Activated T-cell treated with anti-CD3 and anti-CD28 coated beads, Interleukin-2, amount 50 U/mL, for 4 hours (primary cell): ENCODE measurements at regions not wholly inside any gene's neighbourhood (a gene's known extent, or its start where the extent isn't known, plus 50 kb on each side); places are given as distances from the start of the nearest gene placed in this dataset.

Experiments
- ATAC-seq, 2 donors: fragments of 200-7000 bp; cut with Tn5 transposase; one replicate each; pipeline ENCODE4 v1.10.0; 2021
- DNase-seq: peaks from one replicate; pipeline ENCODE4 v3.0.0-alpha.2; 2020
- H3K27me3 Mint-ChIP-seq: one replicate; pipeline ENCODE4 v1.8.0; 2021; ENCODE audit warnings: low read depth, mixed read lengths
- H3K36me3 Mint-ChIP-seq: one replicate; pipeline ENCODE4 v1.8.0; 2022; ENCODE audit warnings: mixed read lengths; ENCODE audit not compliant: insufficient read depth
- H3K4me1 Mint-ChIP-seq: one replicate; pipeline ENCODE4 v1.8.0; 2021; ENCODE audit warnings: low read depth, mixed read lengths
- H3K4me3 Mint-ChIP-seq: one replicate; pipeline ENCODE4 v1.8.0; 2021; ENCODE audit warnings: mild to moderate bottlenecking, moderate library complexity, mixed read lengths
- H3K9me3 Mint-ChIP-seq: one replicate; pipeline ENCODE4 v1.8.0; 2021; ENCODE audit warnings: mixed read lengths

DNA sequence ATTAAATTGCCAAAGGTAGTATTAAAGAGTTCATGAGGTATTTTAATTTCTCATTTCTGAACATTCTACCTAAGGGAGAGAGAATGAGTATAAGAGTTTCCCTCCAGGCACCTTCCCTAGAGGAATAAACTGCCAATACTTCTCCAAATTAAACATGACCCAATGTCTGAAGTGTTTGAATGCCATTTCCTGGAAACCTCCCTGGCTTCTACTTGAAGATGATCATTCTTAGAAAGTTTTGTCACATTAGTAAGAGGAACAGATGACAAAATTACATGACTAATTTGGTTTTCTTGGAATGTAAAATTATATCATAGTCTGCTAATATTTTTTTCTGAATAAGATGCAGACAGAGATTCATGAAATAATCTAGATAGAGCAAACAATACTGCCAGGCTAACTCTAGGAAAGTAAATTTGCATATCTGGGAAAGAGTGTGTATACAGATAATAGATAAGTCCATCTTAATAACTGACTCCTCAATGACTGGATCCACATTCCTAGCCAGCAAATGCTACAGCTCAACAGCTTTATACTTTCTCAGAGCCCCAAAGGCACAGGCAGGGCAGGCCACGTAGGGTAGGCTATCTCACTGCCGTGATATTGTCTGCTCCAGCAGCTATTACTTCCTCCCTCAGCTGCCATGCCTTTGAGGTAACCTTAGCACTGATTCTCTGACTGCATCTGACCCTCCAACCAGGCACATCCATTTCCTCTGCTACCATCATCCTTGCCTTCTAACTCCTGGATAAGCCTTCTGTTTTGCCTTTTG is 630.8 kb upstream of the PIK3C3 start:
- Mint-ChIP-seq H3K4me1 (no peaks in the 10 kb centered on the region), H3K36me3 (no peaks in the 10 kb centered on the region), H3K4me3 (no peak overlapping the region), H3K9me3 (peaks cover 22% of the 10 kb centered on the region), H3K27me3 (no peaks in the 10 kb centered on the region)
- ATAC-seq (no peak), DNase-seq (no peak)

DNA sequence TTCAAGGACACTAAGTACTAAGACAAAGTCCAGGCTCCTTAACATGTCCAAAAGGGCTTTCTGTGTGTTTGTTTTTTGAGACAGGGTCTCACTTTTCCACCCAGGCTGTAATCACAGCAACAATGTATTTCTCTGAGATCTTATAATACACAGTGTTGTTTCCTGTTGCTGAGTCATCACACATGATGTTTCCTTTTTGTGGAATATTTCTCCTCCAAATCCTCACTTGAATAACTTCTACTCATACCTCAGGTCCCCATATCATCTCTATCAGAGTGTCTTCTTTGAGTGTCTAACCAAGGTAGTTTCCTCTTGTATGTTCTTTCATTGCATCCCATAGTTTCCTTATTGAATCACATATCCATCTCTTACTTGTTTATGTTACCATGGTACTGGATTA is 632.0 kb upstream of the PIK3C3 start:
- no peak overlapping the region for H3K4me3 Mint-ChIP-seq
- H3K27me3 Mint-ChIP-seq: no peaks in the 10 kb centered on the region
- H3K9me3 Mint-ChIP-seq: peaks cover 26% of the 10 kb centered on the region

DNA sequence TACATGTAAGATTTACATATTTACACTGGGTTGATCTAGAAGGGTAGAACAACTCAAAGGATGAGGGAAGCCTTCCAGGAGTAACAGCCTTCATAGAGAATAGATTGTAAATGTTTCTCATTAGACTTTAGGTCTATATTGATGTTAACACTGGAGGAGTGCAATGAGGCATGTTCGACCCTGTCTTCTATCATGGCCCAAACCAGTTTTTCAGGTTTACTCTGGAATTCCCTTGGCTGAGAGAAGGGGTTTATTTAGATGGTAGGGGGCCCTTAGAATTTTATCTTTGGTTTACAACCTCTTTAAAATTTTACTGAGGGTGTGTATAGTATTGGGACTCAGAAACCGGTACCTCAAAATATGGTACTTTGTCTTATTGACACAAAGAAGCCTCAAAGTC is 634.9 kb upstream of the PIK3C3 start:
- Mint-ChIP-seq H3K4me1 (no peaks in the 10 kb centered on the region), H3K4me3 (no peak overlapping the region), H3K27me3 (no peaks in the 10 kb centered on the region), H3K9me3 (peaks cover 13% of the 10 kb centered on the region), H3K36me3 (no peaks in the 10 kb centered on the region)
- ATAC-seq: no peak
- no peak for DNase-seq

More for the DNA sequence above, 632.0 kb upstream of the PIK3C3 start:
- Mint-ChIP-seq H3K36me3 (no peaks in the 10 kb centered on the region), H3K4me1 (no peaks in the 10 kb centered on the region)
- no peak for ATAC-seq
- DNase-seq: no peak

- no peak for DNase-seq
- no peak for ATAC-seq
- H3K9me3 Mint-ChIP-seq: peaks cover 9% of the 10 kb centered on the region
- no peaks in the 10 kb centered on the region for H3K36me3 Mint-ChIP-seq
- H3K4me1 Mint-ChIP-seq: no peaks in the 10 kb centered on the region
- H3K4me3 Mint-ChIP-seq: no peak overlapping the region
- no peaks in the 10 kb centered on the region for H3K27me3 Mint-ChIP-seq
These were observed 639.9 kb upstream of the PIK3C3 start for GRCh38 chr18:41315134-41315533.

DNA sequence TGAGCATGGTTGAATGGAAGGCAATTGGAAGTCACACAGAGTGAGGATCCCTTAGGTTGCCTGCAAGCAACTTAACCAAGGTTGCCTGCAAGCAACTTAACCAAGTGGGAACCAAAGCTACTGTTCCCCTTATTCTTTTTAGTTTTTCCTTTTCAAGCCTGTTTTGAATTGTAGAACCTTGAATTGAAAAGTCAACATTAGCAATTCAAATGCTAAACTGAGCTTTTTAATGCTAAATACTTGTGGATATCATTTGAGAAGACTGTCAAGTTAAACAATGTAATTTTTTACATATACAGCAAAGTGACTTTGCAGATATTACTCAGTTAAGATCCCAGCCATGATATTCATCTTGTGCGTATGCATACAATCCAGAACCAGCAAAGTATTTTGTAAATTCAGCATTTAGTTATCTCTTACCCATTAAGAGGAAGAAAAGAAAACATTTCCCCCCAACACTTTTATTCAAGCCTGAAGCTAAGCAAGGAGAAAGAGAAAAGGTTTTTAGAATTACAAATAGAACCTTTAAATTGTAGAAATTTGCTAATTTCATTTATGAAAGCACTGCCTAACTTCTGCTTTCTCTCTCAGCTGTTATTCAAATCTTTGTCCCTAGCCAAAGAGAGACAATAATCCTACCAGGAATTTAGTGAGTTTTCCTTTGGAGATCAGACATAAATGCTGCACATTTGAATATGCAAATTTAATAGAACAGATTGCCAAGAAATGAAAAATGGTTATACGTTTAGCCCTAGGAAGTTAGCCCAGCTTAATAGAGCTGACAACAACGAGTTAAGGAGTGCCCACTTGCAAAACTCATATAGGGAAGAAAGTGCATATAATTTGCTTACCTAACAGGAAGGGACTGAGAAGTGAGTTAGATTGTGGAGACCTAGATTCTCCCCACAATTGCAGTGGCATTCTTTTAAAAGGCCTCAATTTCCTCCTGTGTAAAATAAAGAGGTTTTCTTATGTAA is 643.2 kb upstream of the PIK3C3 start:
- ATAC-seq (no peak), DNase-seq (no peak)
- H3K4me1 Mint-ChIP-seq: no peaks in the 10 kb centered on the region
- no peaks in the 10 kb centered on the region for H3K27me3 Mint-ChIP-seq
- H3K9me3 Mint-ChIP-seq: peaks cover 9% of the 10 kb centered on the region
- H3K4me3 Mint-ChIP-seq: no peak overlapping the region
- no peaks in the 10 kb centered on the region for H3K36me3 Mint-ChIP-seq

- no peak for DNase-seq
- no peak overlapping the region for H3K4me3 Mint-ChIP-seq
- ATAC-seq: no peak
These were observed 657.3 kb upstream of the PIK3C3 start for GRCh38 chr18:41297740-41298139.

DNA sequence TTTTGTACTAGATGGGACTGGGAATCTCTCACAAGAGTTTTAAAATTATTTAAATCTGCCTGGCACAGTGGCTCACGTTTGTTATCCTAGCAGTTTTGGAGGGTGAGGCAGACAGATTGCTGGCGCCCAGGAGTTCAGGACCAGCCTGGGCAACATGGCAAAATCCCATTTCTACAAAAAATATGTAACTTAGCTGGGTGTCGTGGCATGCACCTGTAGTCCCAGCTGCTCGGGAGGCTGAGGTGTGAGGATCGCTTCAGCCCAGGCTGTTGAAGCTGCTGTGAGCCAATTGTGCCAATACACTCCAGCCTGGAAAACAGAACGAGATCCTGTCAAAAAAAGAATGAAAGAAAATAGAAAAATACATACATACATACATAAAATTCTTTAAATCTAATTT is 685.7 kb upstream of the PIK3C3 start:
- H3K27me3 Mint-ChIP-seq: no peaks in the 10 kb centered on the region
- DNase-seq (no peak), ATAC-seq (no peak)
- H3K9me3 Mint-ChIP-seq: peaks cover 4% of the 10 kb centered on the region
- no peaks in the 10 kb centered on the region for H3K4me1 Mint-ChIP-seq
- H3K36me3 Mint-ChIP-seq: no peaks in the 10 kb centered on the region
- H3K4me3 Mint-ChIP-seq: no peak overlapping the region

More at GRCh38 chr18:41297740-41298139, 657.3 kb upstream of the PIK3C3 start:
- Mint-ChIP-seq H3K9me3 (peaks cover 13% of the 10 kb centered on the region), H3K27me3 (no peaks in the 10 kb centered on the region), H3K36me3 (no peaks in the 10 kb centered on the region), H3K4me1 (no peaks in the 10 kb centered on the region)

DNA sequence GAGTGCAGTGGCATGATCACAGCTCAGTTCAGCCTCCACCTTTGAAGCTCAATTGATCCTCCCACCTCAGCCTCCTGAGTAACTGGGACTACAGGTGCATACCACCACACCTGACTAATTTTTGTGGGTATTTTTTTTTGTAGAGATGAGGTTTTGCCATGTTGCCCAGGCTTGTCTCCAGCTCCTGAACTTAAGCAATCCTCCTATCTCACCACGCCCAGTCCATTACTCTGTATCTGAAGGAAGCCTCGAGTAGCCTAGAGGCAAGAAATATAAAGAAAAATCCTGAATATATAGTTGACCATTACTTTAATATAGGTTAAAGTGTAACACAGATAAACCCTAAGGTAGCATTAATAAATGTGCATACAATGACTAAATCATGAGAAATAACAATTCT is 686.8 kb upstream of the PIK3C3 start:
- Mint-ChIP-seq H3K9me3 (peaks cover 4% of the 10 kb centered on the region), H3K4me3 (no peak overlapping the region), H3K27me3 (no peaks in the 10 kb centered on the region), H3K36me3 (no peaks in the 10 kb centered on the region), H3K4me1 (no peaks in the 10 kb centered on the region)
- ATAC-seq (no peak), DNase-seq (no peak)

DNA sequence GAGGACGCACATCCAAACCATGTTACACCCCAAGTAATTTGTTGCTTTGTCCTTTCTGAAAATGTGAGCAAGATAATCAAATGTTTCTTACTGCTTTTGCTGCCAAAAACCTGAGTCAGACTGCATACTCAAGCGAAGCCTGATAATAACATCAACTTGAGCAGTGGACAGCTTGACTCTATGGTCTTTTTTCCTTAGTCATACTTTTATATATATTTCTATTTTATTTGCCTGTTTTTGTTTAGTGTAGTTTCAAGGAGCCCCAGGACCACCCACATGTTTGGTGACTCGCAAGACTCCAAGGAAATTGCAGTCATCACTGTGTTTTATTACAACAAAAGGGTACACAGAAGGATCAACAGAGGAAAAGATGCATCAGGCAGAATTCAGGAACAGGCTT is 688.4 kb upstream of the PIK3C3 start:
- Mint-ChIP-seq H3K9me3 (peaks cover 9% of the 10 kb centered on the region), H3K4me1 (no peaks in the 10 kb centered on the region)

DNA sequence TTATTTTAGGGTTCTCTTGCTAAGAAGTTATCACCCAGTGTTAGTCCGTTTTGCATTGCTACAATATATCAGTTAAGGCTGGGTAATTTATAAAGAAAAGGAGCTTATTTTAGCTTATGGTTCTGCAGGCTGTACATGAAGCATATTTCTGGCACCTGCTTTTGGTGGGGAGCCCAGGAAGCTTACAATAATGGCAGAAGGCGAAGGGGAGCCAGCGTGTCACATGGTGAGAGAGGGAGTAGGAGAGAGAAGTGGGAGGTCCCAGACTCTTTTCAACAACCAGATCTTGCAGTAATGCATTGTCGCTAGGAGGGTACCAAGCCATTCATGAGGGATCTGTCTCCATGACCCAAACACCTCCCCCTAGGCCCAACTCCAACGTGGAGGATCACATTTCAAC is 688.8 kb upstream of the PIK3C3 start:
- DNase-seq (no peak), ATAC-seq (no peak)
- Mint-ChIP-seq H3K9me3 (peaks cover 9% of the 10 kb centered on the region), H3K4me1 (no peaks in the 10 kb centered on the region), H3K36me3 (no peaks in the 10 kb centered on the region), H3K27me3 (no peaks in the 10 kb centered on the region), H3K4me3 (no peak overlapping the region)

More for the DNA sequence above, 688.4 kb upstream of the PIK3C3 start:
- H3K4me3 Mint-ChIP-seq: no peak overlapping the region
- H3K36me3 Mint-ChIP-seq: no peaks in the 10 kb centered on the region
- DNase-seq (no peak), ATAC-seq (no peak)
- H3K27me3 Mint-ChIP-seq: no peaks in the 10 kb centered on the region

DNA sequence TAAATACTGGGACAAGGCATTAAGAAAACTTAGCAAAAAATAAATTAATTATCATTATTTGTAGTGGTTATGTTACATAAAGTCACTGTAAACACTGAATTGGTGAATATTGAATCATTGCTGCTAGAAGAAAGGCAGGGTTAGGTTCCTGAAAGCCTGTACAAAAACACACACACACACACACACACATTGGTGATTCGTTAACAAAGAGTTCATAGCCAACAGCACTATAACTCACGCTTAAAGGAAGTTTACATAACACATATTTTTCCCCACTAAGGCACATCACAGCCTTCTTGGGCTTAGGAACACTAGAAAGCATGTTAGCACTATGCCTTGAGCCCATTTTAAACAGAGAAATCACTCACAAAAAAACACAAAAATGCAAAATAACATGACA is 690.0 kb upstream of the PIK3C3 start:
- ATAC-seq (no peak), DNase-seq (no peak)
- no peaks in the 10 kb centered on the region for H3K36me3 Mint-ChIP-seq
- H3K4me1 Mint-ChIP-seq: no peaks in the 10 kb centered on the region
- H3K4me3 Mint-ChIP-seq: no peak overlapping the region
- no peaks in the 10 kb centered on the region for H3K27me3 Mint-ChIP-seq
- peaks cover 7% of the 10 kb centered on the region for H3K9me3 Mint-ChIP-seq

DNA sequence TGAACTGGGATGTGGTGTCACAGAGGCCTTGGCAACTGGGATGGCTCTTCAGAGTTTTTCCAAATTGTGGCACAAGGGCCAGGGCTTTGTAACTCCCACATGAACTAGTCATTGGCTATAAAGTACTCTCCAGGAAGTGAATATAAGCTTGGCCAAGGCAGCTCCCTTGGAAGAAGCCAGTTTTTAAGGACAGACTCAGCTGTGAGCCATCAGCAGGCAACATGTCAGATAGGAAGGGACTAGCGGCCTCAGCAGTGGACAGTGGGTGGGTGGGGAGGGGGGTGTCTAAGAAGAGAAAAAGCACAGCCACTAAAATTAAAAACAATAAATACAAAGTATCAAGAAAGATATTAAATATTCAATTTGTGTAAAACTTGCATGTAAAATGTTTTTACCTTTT is 691.1 kb upstream of the PIK3C3 start:
- ATAC-seq (no peak), DNase-seq (no peak)
- no peaks in the 10 kb centered on the region for H3K36me3 Mint-ChIP-seq
- peaks cover 7% of the 10 kb centered on the region for H3K9me3 Mint-ChIP-seq
- no peaks in the 10 kb centered on the region for H3K27me3 Mint-ChIP-seq
- H3K4me3 Mint-ChIP-seq: no peak overlapping the region
- no peaks in the 10 kb centered on the region for H3K4me1 Mint-ChIP-seq

DNA sequence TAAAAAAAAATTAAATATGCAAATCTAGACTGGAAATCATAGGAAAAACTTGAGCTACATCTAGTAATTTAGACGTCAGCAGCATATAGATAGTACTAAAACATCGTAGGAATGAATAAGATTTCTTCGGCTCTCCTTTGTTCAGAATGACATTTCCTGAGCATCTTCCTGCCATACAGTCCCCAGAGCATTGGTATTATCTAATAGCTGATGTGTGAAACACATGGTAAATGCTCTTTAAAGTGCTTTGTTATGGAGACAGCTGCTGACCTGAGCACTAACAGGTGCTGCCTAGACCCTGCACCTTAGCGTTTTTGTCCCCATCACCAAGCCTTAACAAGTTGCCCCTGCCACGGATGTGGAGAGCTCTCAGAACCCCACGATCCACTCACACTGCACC is 692.3 kb upstream of the PIK3C3 start:
- H3K27me3 Mint-ChIP-seq: no peaks in the 10 kb centered on the region
- peaks cover 7% of the 10 kb centered on the region for H3K9me3 Mint-ChIP-seq
- no peaks in the 10 kb centered on the region for H3K36me3 Mint-ChIP-seq
- no peak for ATAC-seq
- no peak overlapping the region for H3K4me3 Mint-ChIP-seq
- no peaks in the 10 kb centered on the region for H3K4me1 Mint-ChIP-seq
- DNase-seq: no peak

- ATAC-seq: no peak
- H3K9me3 Mint-ChIP-seq: peaks cover 17% of the 10 kb centered on the region
- H3K4me1 Mint-ChIP-seq: no peaks in the 10 kb centered on the region
- no peaks in the 10 kb centered on the region for H3K36me3 Mint-ChIP-seq
- H3K4me3 Mint-ChIP-seq: no peak overlapping the region
- H3K27me3 Mint-ChIP-seq: no peaks in the 10 kb centered on the region
- DNase-seq: no peak
These were observed 710.4 kb upstream of the PIK3C3 start for GRCh38 chr18:41244591-41245037.

DNA sequence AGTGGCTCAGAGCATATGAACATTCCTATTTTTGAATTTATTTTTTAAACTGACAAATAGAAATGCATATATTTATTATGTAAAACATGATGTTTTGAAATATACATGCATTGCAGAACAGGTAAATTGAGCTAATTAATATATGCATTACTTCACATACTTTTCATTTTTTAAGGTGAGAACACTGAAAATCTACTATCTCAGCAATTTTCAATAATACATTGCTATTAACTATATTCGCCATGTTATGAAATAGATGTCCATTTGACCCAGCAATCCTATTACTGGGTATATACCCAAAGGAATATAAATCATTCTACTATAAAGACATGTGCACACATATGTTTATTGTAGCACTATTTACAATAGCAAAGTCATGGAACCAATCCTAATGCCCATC is 717.7 kb upstream of the PIK3C3 start:
- Mint-ChIP-seq H3K27me3 (no peaks in the 10 kb centered on the region), H3K9me3 (peaks cover 10% of the 10 kb centered on the region), H3K4me1 (no peaks in the 10 kb centered on the region), H3K4me3 (no peak overlapping the region), H3K36me3 (no peaks in the 10 kb centered on the region)
- ATAC-seq (no peak), DNase-seq (no peak)
